GM18511 (cell line): ENCODE measurements at regions not wholly inside any gene's neighbourhood (a gene's known extent, or its start where the extent isn't known, plus 50 kb on each side); places are given as distances from the start of the nearest gene placed in this dataset.

Source experiments
- ATAC-seq: cut with Tn5 transposase; IDR thresholded peaks from one replicate; pipeline ENCODE4 v1.9.1; 2021; ENCODE audit warnings: mild to moderate bottlenecking, moderate library complexity; ENCODE audit not compliant: unreplicated experiment

DNA sequence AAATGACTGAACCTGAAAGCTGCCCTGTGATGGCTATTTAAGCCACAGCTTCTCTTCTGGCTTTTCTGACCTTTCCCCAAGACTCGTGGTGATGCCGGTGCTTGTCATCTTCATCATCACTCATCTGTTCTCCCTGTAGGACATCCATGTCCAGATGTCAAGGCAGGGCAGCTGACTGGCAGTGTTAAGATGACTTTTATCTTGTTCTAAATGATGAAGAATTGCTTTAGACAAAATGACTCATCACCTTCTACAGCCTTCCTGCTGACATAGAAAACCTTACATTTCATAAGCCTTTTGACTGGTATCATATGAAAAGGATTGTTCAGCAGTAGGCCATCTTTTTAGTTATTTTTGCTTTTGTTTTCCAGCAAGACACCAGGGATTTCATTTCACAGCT, 67.0 kb upstream of the GPR149 start:
- ATAC-seq = no peak

DNA sequence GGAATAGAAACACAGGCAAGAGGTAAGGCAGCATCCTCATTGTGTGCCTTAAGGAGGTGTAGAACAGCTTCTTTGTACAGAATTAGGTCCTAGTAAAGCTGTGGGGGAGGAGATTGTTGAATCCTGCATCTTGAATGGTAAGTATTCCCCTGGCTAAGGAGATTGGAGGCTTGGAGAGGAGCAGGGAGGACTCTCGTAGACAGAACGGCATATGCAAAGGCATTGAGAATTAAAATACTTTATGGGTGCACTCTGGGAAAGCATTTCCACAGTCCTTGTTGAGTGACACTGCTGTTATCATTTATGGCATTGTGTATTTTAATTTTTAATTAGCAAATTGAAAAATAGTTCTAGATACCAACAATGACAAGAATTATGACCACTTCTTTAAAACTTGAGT, 66.5 kb upstream of the GPR149 start:
- no peak for ATAC-seq

DNA sequence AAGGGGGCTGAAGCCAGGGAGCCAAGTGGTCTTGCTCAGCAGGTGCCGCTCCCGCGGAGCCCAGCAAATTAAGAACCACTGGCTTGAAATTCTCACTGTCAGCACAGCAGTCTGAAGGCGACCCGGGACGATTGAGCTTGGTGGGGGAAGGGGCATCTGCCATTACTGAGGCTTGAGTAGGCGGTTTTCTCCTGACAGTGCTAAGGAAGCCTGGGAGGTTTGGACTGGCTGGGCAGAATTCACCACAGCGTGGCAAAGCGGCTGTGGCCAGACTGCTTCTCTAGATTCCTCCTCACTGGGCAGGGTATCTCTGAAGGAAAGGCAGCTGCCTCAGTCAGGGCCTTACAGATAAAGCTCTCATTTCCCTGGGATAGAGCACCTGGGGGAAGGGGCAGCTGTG, 57.0 kb upstream of the GPR149 start:
- ATAC-seq = no peak

DNA sequence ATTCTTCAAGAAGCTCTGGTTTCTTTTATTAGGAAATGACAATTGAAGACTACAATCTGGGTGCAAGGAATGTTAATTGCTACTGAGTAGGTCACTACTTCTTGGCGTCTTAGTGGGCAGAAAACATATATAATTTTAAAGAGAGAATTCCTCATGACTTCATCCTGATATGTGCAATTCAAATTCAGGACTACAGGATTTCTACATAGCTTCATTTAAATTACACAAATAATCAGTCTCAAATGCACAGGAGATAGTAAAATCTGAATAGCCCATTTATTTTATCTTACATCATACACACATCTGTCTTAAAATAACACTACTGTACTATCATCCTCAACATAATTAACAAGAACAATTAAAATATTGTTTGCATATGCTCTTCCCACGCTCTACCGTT, 52.5 kb upstream of the GPR149 start:
- no peak for ATAC-seq

DNA sequence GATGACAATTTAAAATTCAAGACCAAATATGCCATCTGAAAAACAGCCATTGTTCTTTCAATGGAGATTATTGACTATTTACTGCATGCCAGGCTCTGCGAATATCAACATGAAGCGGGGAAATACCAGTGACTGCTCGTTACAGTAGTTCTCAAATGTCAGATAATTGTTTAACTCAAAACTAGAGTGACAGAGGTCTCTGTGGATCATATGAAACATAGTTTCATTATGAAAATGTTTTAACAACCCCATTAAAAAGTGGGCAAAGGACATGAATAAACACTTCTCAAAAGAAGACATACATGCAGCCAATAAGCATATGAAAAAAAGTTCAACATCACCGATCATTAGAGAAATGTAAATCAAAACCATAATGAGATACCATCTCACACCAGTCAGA, 50.0 kb upstream of the GPR149 start:
- ATAC-seq = no peak
